ENCODE measurements at regions not wholly inside any gene's neighbourhood (a gene's known extent, or its start where the extent isn't known, plus 50 kb on each side); places are given as distances from the start of the nearest gene placed in this dataset.

- Histone ChIP-seq H3K79me2 (ENCODE audit: control insufficient read depth, insufficient read depth, low read length) (no peaks in the 10 kb centered on the region), H4K20me1 (ENCODE audit: control insufficient read depth, insufficient read depth) (no peaks in the 10 kb centered on the region), H3K4me3 (no peak overlapping the region), H3K27ac (ENCODE audit: control insufficient read depth, insufficient read depth) (no peak overlapping the region), H3K9ac (ENCODE audit: control insufficient read depth, insufficient read depth, low read length) (no peak overlapping the region), H3K27me3 (replicated peaks in 1 of 2; ENCODE audit: control insufficient read depth in 2 of 2, insufficient read depth in 2 of 2, low read length in 1 of 2) (no peaks in the 10 kb centered on the region), H3K9me3 (replicated peaks; ENCODE audit: control insufficient read depth, insufficient read depth, low read length) (no peaks in the 10 kb centered on the region), H2AFZ (ENCODE audit: control insufficient read depth, low read depth, low read length) (no peak overlapping the region), H3K4me2 (ENCODE audit: control insufficient read depth, insufficient read depth) (no peak overlapping the region), H3K36me3 (ENCODE audit: control insufficient read depth in 2 of 2, insufficient read depth in 2 of 2, low read length in 1 of 2) (no peaks in the 10 kb centered on the region), H3K4me1 (ENCODE audit: control insufficient read depth, insufficient read depth, low read length) (no peaks in the 10 kb centered on the region)
- no peak for ATAC-seq
- in situ Hi-C loops (cut with MboI), result no loop called here
- RAD21 ChIA-PET (ENCODE audit: unreplicated experiment), result no interaction called here
- SMC1A ChIA-PET (ENCODE audit: uncharacterized antibody, unreplicated experiment), result no interaction called here
- no TSS peak for BruUV-seq (replicated peaks)
- POLR2A ChIA-PET, result no interaction called here
- TF ChIP-seq PBX3 (IDR thresholded peaks at IDR 0.05; ENCODE audit: insufficient replicate concordance, low read depth, low read length) (no peak), SRF (IDR thresholded peaks at IDR 0.05; ENCODE audit: low read depth in 2 of 2, low read length in 2 of 2) (no peak), MXI1 (IDR thresholded peaks at IDR 0.05; ENCODE audit: low read depth, low read length) (no peak), SUPT20H (IDR thresholded peaks at IDR 0.05; ENCODE audit: borderline replicate concordance, control insufficient read depth, low read depth, low read length) (no peak), MAX (IDR thresholded peaks at IDR 0.05; ENCODE audit: low read depth, low read length) (no peak), WRNIP1 (IDR thresholded peaks at IDR 0.05; ENCODE audit: borderline replicate concordance, low read depth, low read length) (no peak), BMI1 (IDR thresholded peaks at IDR 0.05; ENCODE audit: borderline replicate concordance) (no peak), POLR2AphosphoS2 (IDR thresholded peaks at IDR 0.05; ENCODE audit: low read depth, low read length) (no peak), STAT1 (conservative IDR thresholded peaks at IDR 0.05) (no peak), MLLT1 (IDR thresholded peaks at IDR 0.05) (no peak)
- FAIRE-seq, result no peak
- WGBS (ENCODE audit: insufficient coverage, insufficient replicate concordance, low lambda C conversion rate, missing lambda C conversion rate), result 70% methylated on average over 2 of the region's 2 CpGs
- CTCF ChIA-PET, result no interaction called here
- DNase-seq (ENCODE audit: low read depth, low spot score), result no peak
- intact Hi-C loops (cut with micrococcal nuclease; ENCODE audit: unreplicated experiment), result no loop called here
Measured at GRCh38 chr18:29248805-29249204, 1071.9 kb upstream of the CDH2 start.
